ENCODE measurements at regions not wholly inside any gene's neighbourhood (a gene's known extent, or its start where the extent isn't known, plus 50 kb on each side); places are given as distances from the start of the nearest gene placed in this dataset.

GRCh38 chr12:115485503-115485902 is 792.0 kb downstream of the MED13L start:
- no peaks in the 10 kb centered on the region for H4K20me1 ChIP-seq (replicated peaks; ENCODE audit: control insufficient read depth, insufficient read depth, low read length)
- DNase-seq (ENCODE audit: extremely low read depth in 1 of 4, low spot score in 3 of 4) (no peak), ATAC-seq (no peak), FAIRE-seq (no peak)
- CTCF ChIA-PET (ENCODE audit: low intra/inter-chr PET ratio): no interaction called here
- no peaks in the 10 kb centered on the region for H3K4me1 ChIP-seq (replicated peaks in 1 of 2; ENCODE audit: control insufficient read depth in 2 of 2, insufficient read depth in 2 of 2, low read length in 2 of 2)
- POLR2A ChIA-PET: no interaction called here
- in situ Hi-C loops (cut with MboI) (no loop called here), intact Hi-C loops (cut with micrococcal nuclease) (no loop called here)
- no peak overlapping the region for H3K4me2 ChIP-seq (ENCODE audit: insufficient read depth, low read length)
- no peak overlapping the region for H2AFZ ChIP-seq (ENCODE audit: low read depth, low read length)
- no TSS peak for BruUV-seq (replicated peaks)
- H3K27me3 ChIP-seq (ENCODE audit: control insufficient read depth in 2 of 2, insufficient read depth in 2 of 2, low read length in 2 of 2): no peaks in the 10 kb centered on the region; a peak in 1 of 5 replicates
- H3K9ac ChIP-seq (ENCODE audit: insufficient read depth in 1 of 2, low read depth in 2 of 2, low read length in 2 of 2): no peak overlapping the region
- H3K79me2 ChIP-seq (ENCODE audit: control insufficient read depth, insufficient read depth, low read length): no peaks in the 10 kb centered on the region
- H3K27ac ChIP-seq (ENCODE audit: extremely low read depth, low read depth, low read length): no peak overlapping the region
- WGBS (ENCODE audit: insufficient coverage, low coverage, missing lambda C conversion rate): 3% methylated on average over 2 of the region's 2 CpGs
- no peak overlapping the region for H3K4me3 ChIP-seq
- no peaks in the 10 kb centered on the region for H3K36me3 ChIP-seq (ENCODE audit: control insufficient read depth, insufficient read depth, low read length)
- H3K9me3 ChIP-seq (replicated peaks; ENCODE audit: control insufficient read depth, insufficient read depth, low read depth, low read length): no peaks in the 10 kb centered on the region
- no peaks in the 10 kb centered on the region for H3K9me1 ChIP-seq (ENCODE audit: control insufficient read depth, insufficient read depth, low read length)
- no peak for TF ChIP-seq HMG20A (CRISPR knock-in tag; conservative IDR thresholded peaks at IDR 0.05)
- no peak for TF ChIP-seq USF2 (CRISPR knock-in tag; IDR thresholded peaks at IDR 0.05)
- no peak for TF ChIP-seq MLX (CRISPR knock-in tag; conservative IDR thresholded peaks at IDR 0.05)
- no peak for TF ChIP-seq NFRKB (IDR thresholded peaks at IDR 0.05; ENCODE audit: low read depth)
- no peak for TF ChIP-seq ZNF133 (CRISPR knock-in tag; IDR thresholded peaks at IDR 0.05)
- TF ChIP-seq ASH1L (IDR thresholded peaks at IDR 0.05; ENCODE audit: borderline replicate concordance, low read depth, partially characterized antibody): no peak
- no peak for TF ChIP-seq PRPF4 (IDR thresholded peaks at IDR 0.05; ENCODE audit: insufficient read depth, low read depth, low read length, poor library complexity, severe bottlenecking)
- TF ChIP-seq PHF20 (IDR thresholded peaks at IDR 0.05; ENCODE audit: partially characterized antibody): no peak
- no peak for TF ChIP-seq CBX5 (IDR thresholded peaks at IDR 0.05; ENCODE audit: borderline replicate concordance, low read depth)
- no peak for TF ChIP-seq YY1 (IDR thresholded peaks at IDR 0.05; ENCODE audit: borderline replicate concordance in 1 of 3, control insufficient read depth in 1 of 3, extremely low read depth in 1 of 3, insufficient read depth in 3 of 3, insufficient read length in 1 of 3, insufficient replicate concordance in 2 of 3, low read depth in 1 of 3, low read length in 2 of 3)

All from K562 (cell line).